Upper lobe of left lung (tissue), 6 donors: ENCODE measurements at regions not wholly inside any gene's neighbourhood (a gene's known extent, or its start where the extent isn't known, plus 50 kb on each side); places are given as distances from the start of the nearest gene placed in this dataset.
"Not testable (repeated sequence)": the region's sequence is repeated elsewhere in the genome, so short reads cannot be mapped to it uniquely, and the experiment has no call there.

Experiments used
- ATAC-seq, 2 donors: fragments of 200-7000 bp; cut with Tn5 transposase; one replicate each; pipeline ENCODE4 v1.9.1; 2022; ENCODE audit warnings: mild to moderate bottlenecking in 2 of 2, moderate library complexity in 2 of 2; ENCODE audit not compliant: low FRiP score in 2 of 2
- DNase-seq, 2 donors: peaks; one replicate each; pipeline ENCODE4 v3.0.0-alpha.2; 2019 to 2020
- H3K27ac ChIP-seq, 4 donors: fragments of 200-600 bp; sonication (generic); one replicate each; pipeline ENCODE4 v1.5.1; 2016 to 2019
- H3K27me3 ChIP-seq, 4 donors: fragments of 200-600 bp; sonication (generic); one replicate each; pipeline ENCODE4 v1.5.1; 2017 to 2019
- H3K36me3 ChIP-seq, 4 donors: fragments of 200-600 bp; sonication (generic); one replicate each; pipeline ENCODE4 v1.5.1; 2016 to 2019
- H3K4me1 ChIP-seq, 4 donors: fragments of 200-600 bp; sonication (generic); one replicate each; pipeline ENCODE4 v1.5.1; 2018 to 2019
- H3K4me3 ChIP-seq, 4 donors: fragments of 200-600 bp; sonication (generic); one replicate each; pipeline ENCODE4 v1.5.1; 2017 to 2019; ENCODE audit warnings: mild to moderate bottlenecking in 2 of 4, moderate library complexity in 1 of 4
- H3K9me3 ChIP-seq, 4 donors: fragments of 200-600 bp; sonication (generic); one replicate each; pipeline ENCODE4 v1.5.1; 2018 to 2019
- EP300 ChIP-seq, 4 donors: sonication (generic); formaldehyde crosslinking; IDR thresholded peaks; one replicate each; pipeline ENCODE4 v1.5.1; 2017; ENCODE audit warnings: antibody characterized with exemption in 4 of 4, control low read depth in 2 of 4
- POLR2A ChIP-seq, 4 donors: fragments of 450-650 bp; IDR thresholded peaks; one replicate each; pipeline ENCODE4 v1.5.1; 2016 to 2017; ENCODE audit warnings: antibody characterized with exemption in 4 of 4, mild to moderate bottlenecking in 2 of 4
- POLR2AphosphoS5 ChIP-seq, 2 donors: sonication (generic); formaldehyde crosslinking; IDR thresholded peaks; one replicate each; pipeline ENCODE4 v1.5.1; 2017; ENCODE audit warnings: antibody characterized with exemption in 2 of 2
- WGBS, 2 donors: methylation state at CpG; one replicate each; pipeline ENCODE4 v1.1.5; 2017 to 2018; 5-methylcytosine and 5-hydroxymethylcytosine counted together
- TF ChIP-seq, protein P1 (sequence below), 6 experiments: fragments of 450-650 bp in 4 of 6; fragments of 200-600 bp in 2 of 6; sonication (generic) in 2 of 6; IDR thresholded peaks; one replicate each; pipeline ENCODE4 v1.5.1; 2016 to 2019; ENCODE audit warnings: antibody characterized with exemption in 6 of 6
- donor health status: DM: no; HTN: no; CAD: no; lungs with moderate emphysema.
- donor health status: DM: no; HTN: yes; CAD: no; lungs with severe emphysema.

DNA sequence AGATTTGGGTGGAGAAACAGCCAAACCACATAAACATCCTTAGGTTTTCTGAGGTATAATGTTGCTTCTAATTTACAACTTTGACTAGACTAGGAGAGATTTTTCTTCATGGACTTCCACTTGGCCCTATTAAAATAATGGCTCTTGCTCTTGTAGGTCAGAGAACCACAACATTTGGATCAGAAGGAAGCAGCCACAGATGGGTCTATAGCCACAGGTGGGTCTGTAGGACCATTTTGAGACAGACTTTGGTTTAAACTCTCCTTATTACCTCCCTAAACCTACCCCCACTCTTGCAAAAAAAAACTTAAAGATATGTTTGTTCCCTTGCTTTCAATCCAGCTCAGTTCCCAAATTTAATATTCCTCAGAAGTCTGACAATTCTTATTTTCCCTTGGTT lies 1260.8 kb downstream of the GATA3 start:
- Histone ChIP-seq H3K4me3 (no peak overlapping the region), H3K27ac (no peak overlapping the region)
- no peak for ATAC-seq

DNA sequence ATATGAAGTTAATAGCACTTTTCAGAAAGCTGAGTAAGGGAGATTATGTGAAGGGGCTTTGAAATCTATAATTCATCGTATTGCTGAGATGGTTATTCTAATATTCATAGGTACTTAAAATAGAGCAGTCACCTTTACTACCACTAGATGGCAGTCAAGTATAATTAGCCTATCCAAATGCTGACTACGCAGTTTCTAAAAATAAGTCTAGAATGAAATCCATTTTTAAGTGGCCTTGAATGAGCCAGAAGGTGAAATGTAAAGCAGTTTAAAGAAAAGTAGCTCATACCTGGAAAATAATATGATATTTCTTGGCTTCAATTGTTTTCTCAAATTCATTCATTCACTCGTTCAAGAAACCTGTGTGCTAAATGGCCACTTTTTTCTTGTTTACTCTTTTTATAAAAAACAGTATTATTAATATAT lies 1277.1 kb downstream of the GATA3 start:
- peak in 1 of 2 donors; percentile 77 for ATAC-seq

More for the DNA sequence above, 1260.8 kb downstream of the GATA3 start:
- no peaks in the 10 kb centered on the region for H3K4me1 ChIP-seq
- no peaks in the 10 kb centered on the region for H3K36me3 ChIP-seq
- H3K27me3 ChIP-seq, result no peaks in the 10 kb centered on the region
- no peak for DNase-seq
- no peaks in the 10 kb centered on the region for H3K9me3 ChIP-seq
- TF ChIP-seq, protein P1, sequence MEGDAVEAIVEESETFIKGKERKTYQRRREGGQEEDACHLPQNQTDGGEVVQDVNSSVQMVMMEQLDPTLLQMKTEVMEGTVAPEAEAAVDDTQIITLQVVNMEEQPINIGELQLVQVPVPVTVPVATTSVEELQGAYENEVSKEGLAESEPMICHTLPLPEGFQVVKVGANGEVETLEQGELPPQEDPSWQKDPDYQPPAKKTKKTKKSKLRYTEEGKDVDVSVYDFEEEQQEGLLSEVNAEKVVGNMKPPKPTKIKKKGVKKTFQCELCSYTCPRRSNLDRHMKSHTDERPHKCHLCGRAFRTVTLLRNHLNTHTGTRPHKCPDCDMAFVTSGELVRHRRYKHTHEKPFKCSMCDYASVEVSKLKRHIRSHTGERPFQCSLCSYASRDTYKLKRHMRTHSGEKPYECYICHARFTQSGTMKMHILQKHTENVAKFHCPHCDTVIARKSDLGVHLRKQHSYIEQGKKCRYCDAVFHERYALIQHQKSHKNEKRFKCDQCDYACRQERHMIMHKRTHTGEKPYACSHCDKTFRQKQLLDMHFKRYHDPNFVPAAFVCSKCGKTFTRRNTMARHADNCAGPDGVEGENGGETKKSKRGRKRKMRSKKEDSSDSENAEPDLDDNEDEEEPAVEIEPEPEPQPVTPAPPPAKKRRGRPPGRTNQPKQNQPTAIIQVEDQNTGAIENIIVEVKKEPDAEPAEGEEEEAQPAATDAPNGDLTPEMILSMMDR (IDR thresholded peaks at IDR 0.05), result no peak
- TF ChIP-seq POLR2AphosphoS5 (IDR thresholded peaks at IDR 0.05) (no peak), EP300 (IDR thresholded peaks at IDR 0.05) (no peak), POLR2A (IDR thresholded peaks at IDR 0.05) (no peak)

GRCh38 chr10:9334270-9334669 lies 1279.8 kb downstream of the GATA3 start:
- DNase-seq, result no peak
- Histone ChIP-seq H3K27me3 (no peaks in the 10 kb centered on the region), H3K9me3 (no peaks in the 10 kb centered on the region), H3K27ac (no peak overlapping the region), H3K4me3 (no peak overlapping the region), H3K4me1 (no peaks in the 10 kb centered on the region), H3K36me3 (no peaks in the 10 kb centered on the region)
- ATAC-seq, result no peak
- 85 to 87% methylated on average over 3 of the region's 3 CpGs for WGBS, 2 donors
- no peak for TF ChIP-seq POLR2A (IDR thresholded peaks at IDR 0.05)
- TF ChIP-seq, protein P1 (IDR thresholded peaks at IDR 0.05), result no peak
- no peak for TF ChIP-seq EP300 (IDR thresholded peaks at IDR 0.05)
- TF ChIP-seq POLR2AphosphoS5 (IDR thresholded peaks at IDR 0.05), result no peak

More for the DNA sequence above, 1277.1 kb downstream of the GATA3 start:
- no peak overlapping the region for H3K4me3 ChIP-seq
- H3K27me3 ChIP-seq, result no peaks in the 10 kb centered on the region
- H3K36me3 ChIP-seq, result no peaks in the 10 kb centered on the region
- 17 to 23% methylated on average over 3 of the region's 3 CpGs for WGBS, 2 donors
- DNase-seq, result no peak
- no peak overlapping the region for H3K27ac ChIP-seq
- H3K9me3 ChIP-seq, result no peaks in the 10 kb centered on the region
- TF ChIP-seq, protein P1 (IDR thresholded peaks at IDR 0.05), result peak; percentile 36 to 74 (median 63)
- no peak for TF ChIP-seq POLR2AphosphoS5 (IDR thresholded peaks at IDR 0.05)
- H3K4me1 ChIP-seq, result no peaks in the 10 kb centered on the region

- TF ChIP-seq POLR2AphosphoS5 (IDR thresholded peaks at IDR 0.05), result no peak
- TF ChIP-seq, protein P1 (IDR thresholded peaks at IDR 0.05), result no peak
- no peak for TF ChIP-seq EP300 (IDR thresholded peaks at IDR 0.05)
- no peak for TF ChIP-seq POLR2A (IDR thresholded peaks at IDR 0.05)
- Histone ChIP-seq H3K27ac (no peak overlapping the region), H3K36me3 (no peaks in the 10 kb centered on the region), H3K27me3 (no peaks in the 10 kb centered on the region), H3K4me1 (no peaks in the 10 kb centered on the region), H3K9me3 (no peaks in the 10 kb centered on the region), H3K4me3 (no peak overlapping the region)
- DNase-seq (no peak), ATAC-seq (no peak)
- WGBS, 2 donors, result 8 to 29% methylated on average over 1 of the region's 1 CpG
Observed at GRCh38 chr10:9339716-9340115, 1285.2 kb downstream of the GATA3 start.

GRCh38 chr10:9342885-9343570 lies 1288.5 kb downstream of the GATA3 start:
- Histone ChIP-seq H3K36me3 (no peaks in the 10 kb centered on the region), H3K4me1 (no peaks in the 10 kb centered on the region), H3K27ac (no peak overlapping the region), H3K9me3 (no peaks in the 10 kb centered on the region), H3K27me3 (no peaks in the 10 kb centered on the region), H3K4me3 (no peak overlapping the region)
- 40% methylated on average over 5 of the region's 5 CpGs for WGBS, 2 donors
- DNase-seq (no peak), ATAC-seq (peak in 1 of 2 donors; percentile 48)
- TF ChIP-seq, protein P1 (IDR thresholded peaks at IDR 0.05), result peak in 3 of 6 experiments; percentile 31 to 52 (median 40)
- no peak for TF ChIP-seq POLR2AphosphoS5 (IDR thresholded peaks at IDR 0.05)

GRCh38 chr10:9347933-9348332 lies 1293.4 kb downstream of the GATA3 start:
- H3K4me1 ChIP-seq, H3K4me3 ChIP-seq, DNase-seq, H3K9me3 ChIP-seq, ATAC-seq, H3K27me3 ChIP-seq, H3K36me3 ChIP-seq, H3K27ac ChIP-seq: not testable (repeated sequence)
- 87 to 90% methylated on average over 3 of the region's 3 CpGs for WGBS, 2 donors
